GM18867 (cell line): ENCODE measurements at regions not wholly inside any gene's neighbourhood (a gene's known extent, or its start where the extent isn't known, plus 50 kb on each side); places are given as distances from the start of the nearest gene placed in this dataset.

Experiments
- ATAC-seq: cut with Tn5 transposase; IDR thresholded peaks from one replicate; pipeline ENCODE4 v1.9.1; 2021; ENCODE audit warnings: mild to moderate bottlenecking, moderate library complexity; ENCODE audit not compliant: unreplicated experiment

GRCh38 chr12:67370979-67371378, 101.8 kb downstream of the CAND1 start:
- no peak for ATAC-seq

GRCh38 chr12:67377021-67377420, 107.9 kb downstream of the CAND1 start:
- no peak for ATAC-seq

DNA sequence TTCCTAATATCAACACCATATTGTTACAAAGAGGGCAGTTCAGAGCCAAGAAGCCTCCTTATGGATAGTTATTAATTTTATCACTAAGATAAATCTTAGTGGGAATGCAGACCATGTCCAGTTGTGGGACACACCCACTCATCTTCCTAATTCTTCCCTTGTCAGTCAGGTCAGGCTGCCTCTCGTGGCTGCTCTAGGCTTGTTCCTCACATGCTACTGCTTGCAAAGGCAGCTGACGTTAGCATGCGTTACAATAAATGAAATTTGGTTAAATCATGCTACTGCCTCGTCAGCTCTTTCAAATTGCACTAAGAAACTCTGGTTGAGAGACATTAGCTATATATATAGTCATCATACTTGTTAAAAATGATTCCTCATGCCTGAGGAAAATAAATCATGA, 108.4 kb downstream of the CAND1 start:
- ATAC-seq: no peak

DNA sequence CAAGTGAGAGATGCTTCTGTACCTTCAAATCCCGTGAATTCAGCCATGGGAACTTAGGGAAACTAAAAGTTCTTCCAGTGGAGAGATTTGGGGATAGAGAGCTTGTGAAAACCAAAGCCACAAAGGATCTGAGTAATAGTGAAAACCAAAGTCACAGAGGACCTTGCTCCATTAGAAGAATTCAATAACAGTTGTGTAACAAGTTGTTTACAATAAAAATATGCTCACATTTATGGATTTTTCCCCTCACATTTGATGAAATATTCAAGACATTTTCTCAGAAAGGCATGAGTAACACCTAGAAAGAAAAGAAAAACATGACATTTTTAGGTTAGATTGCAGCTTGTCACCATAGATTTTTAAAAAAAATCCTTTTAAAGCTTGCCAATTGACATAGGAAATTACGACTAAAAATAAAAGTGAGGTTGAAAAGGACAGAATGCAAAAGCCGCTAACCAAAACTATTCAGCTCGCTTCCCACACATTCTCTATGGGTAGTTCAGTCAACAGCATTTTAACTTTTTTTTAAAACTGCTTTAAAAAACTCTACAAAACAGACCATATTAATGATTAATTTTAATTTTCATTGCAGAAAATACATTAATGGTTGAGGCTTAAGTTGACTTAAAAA, 113.2 kb downstream of the CAND1 start:
- ATAC-seq: no peak

DNA sequence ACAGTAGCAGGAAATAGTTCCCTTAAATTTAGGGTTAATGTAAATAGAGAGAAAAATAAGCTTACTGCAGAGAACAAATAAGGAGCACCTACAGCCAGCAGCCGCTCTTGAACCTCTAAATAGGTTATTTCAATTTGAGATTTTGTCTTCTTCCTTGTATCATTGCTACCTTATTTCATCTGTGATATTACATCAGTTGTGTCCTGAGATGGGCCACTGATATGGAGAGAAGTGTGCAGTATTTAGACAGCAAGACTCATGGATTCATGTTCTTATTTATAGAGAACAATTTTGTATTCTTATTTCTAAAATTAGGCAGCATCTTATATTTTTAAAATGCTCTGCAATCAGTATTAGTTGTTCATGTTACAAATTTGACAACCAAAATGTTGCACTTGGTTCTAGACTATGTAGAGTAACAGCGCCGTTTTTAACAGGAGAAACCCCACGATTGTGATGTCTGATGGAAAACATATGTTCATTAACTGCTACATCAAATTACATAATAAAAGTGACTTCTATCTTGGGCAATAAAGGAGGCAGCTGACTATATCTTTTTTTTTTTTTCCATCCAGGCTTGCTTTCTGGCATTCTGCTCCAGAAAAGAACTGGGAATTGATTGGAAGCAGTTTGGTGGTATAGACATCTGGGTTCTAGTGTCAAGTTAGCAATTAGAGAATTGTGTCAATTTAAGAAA, 117.9 kb downstream of the CAND1 start:
- no peak for ATAC-seq

DNA sequence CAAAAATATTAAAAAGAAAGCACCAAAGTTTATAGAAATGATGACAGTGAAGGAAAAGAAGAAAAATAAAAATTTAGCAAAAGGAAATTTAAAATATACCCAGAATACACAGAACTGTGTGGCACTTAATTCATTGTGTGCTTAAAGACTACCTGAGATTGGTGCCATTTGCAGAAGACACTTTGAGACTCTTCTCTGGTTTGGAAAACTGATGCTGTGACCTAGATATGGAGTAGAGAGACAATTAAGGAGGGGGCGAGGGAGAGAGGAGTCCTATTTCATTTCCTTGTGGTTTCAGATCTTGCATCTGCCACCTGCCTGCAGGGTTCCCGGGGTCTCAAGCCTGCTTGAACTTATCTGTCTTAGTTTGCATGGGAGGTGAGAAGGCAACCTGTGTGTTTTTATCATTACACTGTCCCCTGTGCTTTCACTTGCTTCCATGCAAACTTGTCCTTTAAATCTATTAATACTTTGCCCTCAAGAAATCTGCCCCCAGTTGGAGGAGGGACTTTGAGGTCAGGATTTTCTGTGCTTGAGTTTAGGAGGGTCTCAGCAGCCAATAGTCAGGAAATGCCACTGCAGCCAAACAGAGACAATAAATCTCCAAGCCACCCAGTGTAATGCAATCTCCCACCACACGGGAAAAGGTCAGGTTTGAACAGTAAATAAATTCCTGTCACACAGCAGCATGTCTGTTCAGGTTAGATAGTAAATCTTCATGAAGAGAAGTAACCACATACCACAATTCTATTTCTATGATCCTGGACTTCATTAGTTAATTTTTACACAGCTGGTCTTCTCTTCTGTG, 119.4 kb downstream of the CAND1 start:
- ATAC-seq: no peak

- no peak for ATAC-seq
Measured at GRCh38 chr12:67390273-67390672, 121.1 kb downstream of the CAND1 start.

DNA sequence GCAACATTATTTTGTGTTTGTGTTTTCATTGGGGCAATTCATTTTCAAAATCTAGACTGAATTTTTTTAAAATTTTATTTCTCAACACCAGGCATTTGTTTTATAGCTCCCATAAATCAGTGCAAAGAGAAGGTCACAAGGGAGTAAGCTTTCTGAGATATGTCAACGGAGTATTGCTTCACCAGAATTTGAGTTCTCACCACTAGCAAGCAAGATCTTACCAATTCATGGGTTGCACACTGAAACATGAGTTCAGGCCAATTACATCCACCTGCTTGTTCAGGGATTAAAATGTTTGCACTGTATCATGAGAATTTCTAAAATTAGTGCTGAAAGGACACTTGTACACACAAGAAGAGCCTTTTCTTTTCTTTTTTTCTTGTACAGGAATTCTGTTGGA, 121.9 kb downstream of the CAND1 start:
- no peak for ATAC-seq

DNA sequence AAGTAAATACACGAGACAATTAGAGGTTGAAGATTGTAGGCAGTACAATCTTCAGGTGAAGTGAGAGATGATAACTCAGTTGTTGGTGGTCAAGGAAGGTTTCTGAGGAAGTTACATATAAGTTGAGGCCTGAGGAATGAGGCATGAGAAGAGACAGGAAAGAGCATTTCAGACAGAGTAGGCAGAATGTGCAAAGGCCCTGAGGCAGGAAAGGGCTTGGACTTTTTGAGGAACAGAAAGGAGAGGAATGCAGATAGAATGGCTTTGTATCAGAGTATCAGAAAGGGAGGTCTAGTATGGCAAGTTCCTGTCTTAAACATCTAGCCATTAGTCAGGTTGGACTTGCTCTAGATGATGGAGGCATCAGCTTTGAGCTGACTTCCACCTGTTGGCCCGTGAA, 122.5 kb downstream of the CAND1 start:
- ATAC-seq: no peak

- ATAC-seq: no peak
Measured at GRCh38 chr12:67394550-67394949, 125.4 kb downstream of the CAND1 start.

- no peak for ATAC-seq
Measured at GRCh38 chr12:67400742-67401141, 131.6 kb downstream of the CAND1 start.

GRCh38 chr12:67410246-67410645, 141.1 kb downstream of the CAND1 start:
- ATAC-seq: no peak

DNA sequence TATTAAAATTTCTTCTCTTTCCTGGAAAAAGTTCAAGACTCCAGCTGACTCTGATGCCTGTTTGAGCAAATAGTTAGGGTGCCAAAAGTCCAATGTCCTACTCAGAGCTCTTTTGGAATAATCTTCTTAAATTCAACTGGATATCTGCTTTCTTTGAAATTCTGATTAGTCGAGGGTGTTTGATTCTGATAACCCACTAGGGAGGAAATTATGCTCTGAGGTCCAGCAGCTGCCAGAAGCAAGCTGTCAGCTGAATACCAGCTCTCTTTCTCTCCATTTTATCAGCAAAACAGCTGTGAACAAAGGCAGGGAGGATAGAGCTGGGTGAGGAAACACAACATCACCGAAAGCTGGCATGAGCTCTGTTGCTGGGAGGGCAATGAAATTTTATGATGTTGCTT, 141.5 kb downstream of the CAND1 start:
- no peak for ATAC-seq

DNA sequence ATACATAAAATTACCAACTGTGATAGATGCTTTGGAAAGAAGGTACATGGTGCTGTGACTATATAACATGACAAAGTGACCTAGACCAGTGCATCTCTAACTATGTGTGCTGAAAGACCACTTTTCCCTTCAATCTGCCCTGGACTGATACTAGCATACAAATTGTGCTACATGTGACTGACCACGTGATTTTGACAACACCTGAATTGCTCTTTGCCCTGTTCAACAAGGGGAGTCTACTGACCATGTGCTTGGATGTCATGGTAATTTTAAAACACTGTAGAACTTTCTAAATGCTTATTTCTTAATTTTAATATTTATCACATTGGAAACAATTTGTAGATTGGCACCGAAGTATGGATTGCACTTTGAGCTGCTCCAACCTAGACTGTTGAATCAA, 142.4 kb downstream of the CAND1 start:
- no peak for ATAC-seq

DNA sequence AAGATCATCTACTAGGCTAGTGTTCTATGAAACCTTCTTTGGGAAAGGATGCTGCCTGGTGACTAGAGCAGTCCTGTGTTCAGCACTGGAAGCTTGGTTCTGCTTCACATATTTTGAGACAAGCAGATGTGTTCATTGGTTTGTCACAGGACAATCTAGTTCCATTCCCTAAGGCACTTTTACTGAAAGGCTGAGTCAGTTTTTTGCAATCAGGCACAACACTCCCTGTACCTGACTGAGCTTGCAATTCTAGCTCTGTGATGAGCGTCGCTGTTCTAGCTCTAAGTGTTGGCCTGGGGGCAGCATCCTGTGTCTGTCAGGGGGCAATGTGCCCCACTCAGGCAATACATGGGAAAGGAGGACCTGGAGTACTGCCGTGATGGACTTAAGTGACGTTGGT, 144.4 kb downstream of the CAND1 start:
- ATAC-seq: no peak

GRCh38 chr12:67414011-67414715, 145.0 kb downstream of the CAND1 start:
- no peak for ATAC-seq

- ATAC-seq: no peak
Measured at GRCh38 chr12:67415473-67415872, 146.3 kb downstream of the CAND1 start.

DNA sequence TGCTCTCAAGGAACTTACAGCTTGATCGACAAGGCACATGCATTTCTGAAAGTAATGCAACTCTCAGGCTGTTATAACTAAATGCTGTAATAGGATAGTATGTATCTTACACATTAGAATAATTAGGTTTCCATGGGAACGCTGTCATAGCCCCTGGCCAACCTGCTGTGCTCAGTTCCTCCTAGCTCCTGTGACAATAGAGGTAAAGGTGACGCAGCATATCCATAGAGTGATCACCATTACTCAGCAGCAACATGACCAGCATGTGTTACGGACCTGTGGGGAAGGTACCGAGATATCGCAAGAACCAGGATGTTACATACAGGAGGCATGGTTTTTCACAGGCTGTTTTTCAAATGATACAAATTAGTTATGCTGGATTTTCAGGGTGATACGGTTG, 150.7 kb downstream of the CAND1 start:
- ATAC-seq: no peak

- no peak for ATAC-seq
Measured at GRCh38 chr12:67420506-67420905, 151.3 kb downstream of the CAND1 start.

GRCh38 chr12:67422081-67422480, 152.9 kb downstream of the CAND1 start:
- ATAC-seq: no peak

DNA sequence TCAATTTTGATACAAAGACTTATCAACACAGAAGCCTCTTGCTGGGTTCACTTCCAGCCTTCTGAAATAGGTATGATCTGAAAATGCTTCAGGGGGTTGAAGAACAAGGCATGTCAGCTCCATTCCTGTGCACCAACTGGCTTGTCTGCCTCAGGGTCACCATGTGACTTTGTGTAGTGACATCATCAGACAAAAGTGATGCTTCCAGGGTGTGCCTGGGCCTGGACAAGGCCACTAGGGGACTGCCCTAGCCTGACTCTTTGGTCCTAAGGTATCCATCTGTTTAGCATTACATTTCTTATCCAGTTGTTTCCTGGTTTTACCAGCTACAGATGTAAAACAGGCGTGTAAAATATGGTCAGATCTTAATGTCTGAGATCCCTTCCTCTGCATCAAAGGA, 155.6 kb downstream of the CAND1 start:
- ATAC-seq: no peak
